ENCODE measurements at regions not wholly inside any gene's neighbourhood (a gene's known extent, or its start where the extent isn't known, plus 50 kb on each side); places are given as distances from the start of the nearest gene placed in this dataset.

DNA sequence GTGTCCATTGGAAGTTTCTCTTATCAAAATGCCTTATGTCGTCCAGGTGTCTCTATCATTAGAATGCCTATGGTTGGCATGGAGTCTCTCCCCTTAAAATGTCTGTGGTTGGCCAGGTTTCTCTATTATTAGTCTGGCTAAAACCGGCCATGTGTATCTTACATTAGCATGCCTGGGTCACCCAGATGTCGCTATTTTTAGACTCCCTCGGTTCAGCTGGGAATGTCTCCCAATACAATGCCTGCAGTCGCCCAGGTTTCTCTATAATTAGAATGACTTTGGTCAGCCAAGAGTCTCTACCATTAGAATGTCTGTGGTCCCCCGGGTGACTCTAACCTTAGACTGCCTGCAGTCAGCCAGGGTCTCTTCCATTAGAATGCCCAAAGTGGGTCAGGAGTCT, 1536.1 kb downstream of the UQCRFS1 start:
- Histone ChIP-seq H2AFZ (ENCODE audit: low read length) (no peak overlapping the region), H2BK20ac (ENCODE audit: low read depth, low read length, poor library complexity, severe bottlenecking) (no peak overlapping the region), H3K56ac (ENCODE audit: insufficient read length, low read depth, low read length) (no peak overlapping the region), H2AK5ac (ENCODE audit: insufficient read length, low read length) (no peak overlapping the region), H3T11ph (ENCODE audit: low read length) (no peak overlapping the region), H4K5ac (ENCODE audit: insufficient read length, low read depth, low read length) (no peak overlapping the region), H4K8ac (replicated peaks; ENCODE audit: insufficient read length, low read depth, low read length) (no peak overlapping the region), H3K9me3 (ENCODE audit: control insufficient read depth, low read depth, low read length) (peaks cover 93% of the 10 kb centered on the region), H2BK12ac (ENCODE audit: insufficient read length, low read depth, low read length) (no peak overlapping the region), H2BK15ac (ENCODE audit: low read depth, low read length) (no peak overlapping the region), H3K27ac (ENCODE audit: insufficient read length, low read depth, low read length) (no peak overlapping the region), H3K23me2 (ENCODE audit: insufficient read length, low read depth, low read length, poor library complexity, severe bottlenecking) (no peaks in the 10 kb centered on the region), H3K79me1 (ENCODE audit: insufficient read depth, low read depth, low read length, poor library complexity, severe bottlenecking) (no peaks in the 10 kb centered on the region), H2BK120ac (ENCODE audit: low read depth, low read length, poor library complexity, severe bottlenecking) (no peak overlapping the region), H3K27me3 (ENCODE audit: insufficient read depth, low read length) (no peaks in the 10 kb centered on the region), H4K20me1 (ENCODE audit: control insufficient read depth, insufficient read depth, insufficient read length) (no peaks in the 10 kb centered on the region), H3K4ac (ENCODE audit: low read depth, low read length) (no peak overlapping the region), H3K23ac (ENCODE audit: insufficient read length, low read depth, low read length) (no peak overlapping the region), H2BK5ac (ENCODE audit: insufficient read length, low read length) (no peak overlapping the region), H3K4me1 (ENCODE audit: insufficient read depth, low read length) (no peaks in the 10 kb centered on the region), H4K91ac (ENCODE audit: insufficient read length, low read depth, low read length) (no peak overlapping the region), H3K18ac (ENCODE audit: insufficient read length, low read depth, low read length) (no peak overlapping the region), H3K9ac (ENCODE audit: extremely low read depth, insufficient read length, low read length) (no peak overlapping the region), H3K4me2 (ENCODE audit: insufficient read depth, insufficient read length, low read length) (no peak overlapping the region), H3K79me2 (ENCODE audit: insufficient read depth, low read length) (no peaks in the 10 kb centered on the region), H3K14ac (ENCODE audit: insufficient read depth, low read length) (no peak overlapping the region)
- no CpG with 5 or more reads among the region's 6 CpGs for WGBS (ENCODE audit: extremely low coverage, insufficient read length, low lambda C conversion rate)
- no peak overlapping the region for H3K27ac Mint-ChIP-seq
- TF ChIP-seq CTCF (conservative IDR thresholded peaks at IDR 0.05) = no peak
- H3K4me3 Mint-ChIP-seq = no peak overlapping the region; a peak in 1 of 5 replicates
- peaks cover 4% of the 10 kb centered on the region for H3K27me3 Mint-ChIP-seq (ENCODE audit: low read depth)
- H3K9me3 Mint-ChIP-seq = peaks cover 90% of the 10 kb centered on the region in 2 experiments
- H3K36me3 Mint-ChIP-seq (ENCODE audit: insufficient read depth in 1 of 3, low read depth in 3 of 3) = peaks cover 4 to 48% (median 29%) of the 10 kb centered on the region in 3 experiments; a peak in 6 of 7 replicates
- peak; percentile 2 for DNase-seq
- H3K4me1 Mint-ChIP-seq = no peaks in the 10 kb centered on the region
